Heart left ventricle (tissue), 16 donors: ENCODE measurements at regions not wholly inside any gene's neighbourhood (a gene's known extent, or its start where the extent isn't known, plus 50 kb on each side); places are given as distances from the start of the nearest gene placed in this dataset.
"Not testable (repeated sequence)": the region's sequence is repeated elsewhere in the genome, so short reads cannot be mapped to it uniquely, and the experiment has no call there.

ENCODE experiments used
- ATAC-seq, 4 donors: fragments of 200-7000 bp; cut with Tn5 transposase; one replicate each; pipeline ENCODE4 v1.9.1; 2020 to 2022; ENCODE audit warnings: moderate library complexity in 4 of 4, mild to moderate bottlenecking in 3 of 4, moderate number of reproducible peaks in 1 of 4
- DNase-seq, 5 donors: peaks; one replicate each; pipeline ENCODE4 v3.0.0-alpha.2; 2020
- H3K27ac ChIP-seq, 12 donors: fragments of 200-600 bp; sonication (generic) in 4 of 12; one replicate each; pipeline versions ENCODE4 v1.5.0 to v1.8.0; 2016 to 2022; ENCODE audit warnings: mild to moderate bottlenecking in 2 of 12
- H3K27me3 ChIP-seq, 9 donors: fragments of 200-600 bp; sonication (generic) in 2 of 9; one replicate each; pipeline versions ENCODE4 v1.5.1 to v1.8.0; 2016 to 2022; ENCODE audit warnings: mild to moderate bottlenecking in 3 of 9
- H3K36me3 ChIP-seq, 9 donors: fragments of 200-600 bp; sonication (generic) in 2 of 9; one replicate each; pipeline versions ENCODE4 v1.5.0 to v1.8.0; 2018 to 2022; ENCODE audit warnings: mild to moderate bottlenecking in 2 of 9
- H3K4me1 ChIP-seq, 12 donors: fragments of 200-600 bp; sonication (generic) in 4 of 12; one replicate each; pipeline versions ENCODE4 v1.5.0 to v1.8.0; 2016 to 2022; ENCODE audit warnings: mild to moderate bottlenecking in 3 of 12
- H3K4me3 ChIP-seq, 12 donors: fragments of 200-600 bp; sonication (generic) in 4 of 12; one replicate each; pipeline versions ENCODE4 v1.5.0 to v1.8.0; 2017 to 2022; ENCODE audit warnings: mild to moderate bottlenecking in 9 of 12, moderate library complexity in 4 of 12
- H3K9me3 ChIP-seq, 12 donors: fragments of 200-600 bp; sonication (generic) in 4 of 12; one replicate each; pipeline versions ENCODE4 v1.5.0 to v1.8.0; 2016 to 2022; ENCODE audit warnings: mild to moderate bottlenecking in 1 of 12
- POLR2A ChIP-seq, 2 donors: fragments of 450-650 bp; IDR thresholded peaks; one replicate each; pipeline ENCODE4 v1.6.1; 2017; ENCODE audit warnings: antibody characterized with exemption in 2 of 2, mild to moderate bottlenecking in 2 of 2, moderate library complexity in 2 of 2
- WGBS, 4 donors: extraction: QIAGEN DNeasy Blood & Tissue Kit in 2 of 4; methylation state at CpG; one replicate each; pipeline versions ENCODE4 v1.1.5 to v1.1.7; 2013 to 2018; 5-methylcytosine and 5-hydroxymethylcytosine counted together
- intact Hi-C, 10 donors: fragments of 100-400 bp; cut with DNase I; formaldehyde crosslinking; loops; one replicate each; pipeline versions ENCODE4 v1.11.1 to v1.14.2; 2022
- TF ChIP-seq, protein P1 (sequence below), 12 donors: fragments of 200-600 bp; sonication (generic) in 4 of 12; IDR thresholded peaks; one replicate each; pipeline versions ENCODE4 v1.5.0 to v1.8.0; 2018 to 2022; ENCODE audit warnings: antibody characterized with exemption in 12 of 12, mild to moderate bottlenecking in 5 of 12
- donor health status: ischemic (EF 13 %, LVEDD 7.1; RV severe dilation, severe dysfunction).
- donor health status: healthy with polysubstance abuse.
- donor health status: DM: no; HTN: yes; CAD: no.
- donor health status: DM: no; HTN: no; CAD: no.
- donor health status: ischemic (EF 25% LVEDD 6.9; RV normal size, moderate dysfunction).
- donor health status: ischemic (EF 25% LVEDD 5.7; RV mildly dilated, moderate dysfunction).
- donor health status: healthy.
- donor health status: DM: yes; HTN: yes; CAD: no.
- donor health status: ischemic (EF 35%, LVEDD 5.7; RV mildly dilated, moderate dysfunction).
- donor health status: nonischemic (EF 11% LVEDD 7.7; RV severe dilation, severe dysfunction).
- donor health status: DM: yes; HTN: yes; CAD: no.
- donor health status: PGD.
- donor health status: ischemic (EF 29% LVEDD 5.4; RV normal size, mild dysfunction).
- donor health status: nonischemic (EF 23%, LVEDD 6.1; RV moderate dilation, normal function).

DNA sequence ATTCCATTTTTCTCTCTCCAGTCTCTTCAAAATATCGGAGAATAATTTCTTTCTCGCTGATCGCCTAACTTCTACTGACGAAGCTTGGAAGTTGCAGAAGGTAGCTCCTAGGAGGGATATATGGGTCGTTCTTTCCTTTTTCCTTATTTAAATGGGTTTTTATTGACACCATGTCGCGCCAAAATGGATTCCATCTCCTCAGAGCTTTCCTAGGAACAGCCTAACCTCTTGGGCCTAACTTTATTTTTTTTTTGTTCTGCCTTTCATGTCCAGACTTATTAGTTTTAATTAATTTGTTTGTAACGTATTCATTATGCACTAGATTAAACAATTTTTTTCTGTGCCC lies 92.0 kb upstream of the XIST start:
- no peak for DNase-seq

DNA sequence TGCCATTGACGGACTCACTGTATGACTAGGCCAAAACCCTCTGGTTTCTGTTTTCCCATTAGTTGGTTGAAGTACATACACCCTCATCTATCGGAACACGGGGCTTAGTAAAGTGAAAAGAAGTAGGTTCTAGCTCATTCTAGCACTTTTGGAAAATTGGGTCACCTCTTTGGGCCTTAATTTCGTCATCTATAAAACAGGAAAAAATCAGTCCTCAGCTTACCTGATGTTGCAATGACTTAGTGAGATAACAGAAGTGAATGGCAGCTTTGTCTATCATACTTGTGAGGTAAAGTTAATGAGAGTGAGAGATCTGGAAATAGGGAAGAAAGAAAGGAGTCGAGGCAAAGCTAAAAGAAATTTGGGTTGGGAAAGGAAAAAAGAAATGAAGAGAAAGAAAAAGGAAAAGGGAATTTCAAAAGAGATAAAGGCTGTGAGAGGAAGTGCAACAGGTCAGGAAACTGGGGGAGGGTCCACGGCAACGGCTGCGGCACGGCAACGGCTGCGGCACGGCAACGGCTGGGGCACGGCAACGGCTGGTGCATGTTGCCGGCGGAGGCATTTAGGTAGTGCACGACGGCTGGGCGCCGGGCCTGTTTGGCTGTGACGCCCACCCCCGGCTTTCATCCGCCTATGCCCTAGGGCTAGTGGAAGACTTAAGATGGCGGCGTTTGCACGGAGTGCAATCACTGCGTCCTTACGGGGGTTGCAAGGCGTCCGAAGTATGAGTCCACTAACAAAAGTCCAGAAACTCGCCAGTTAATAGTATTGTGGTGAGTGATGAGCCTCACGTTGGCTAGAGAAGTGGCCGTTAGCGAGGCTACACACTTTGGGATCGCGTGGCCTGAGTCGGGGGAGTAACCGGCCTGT lies 91.4 kb upstream of the XIST start:
- ATAC-seq (peak; percentile 99 to 100 (median 100)), DNase-seq (peak; percentile 81 to 91 (median 90))
- H3K4me1 ChIP-seq = peaks cover 0 to 28% (median 3%) of the 10 kb centered on the region in 12 donors
- H3K36me3 ChIP-seq = peaks cover 0 to 19% (median 6%) of the 10 kb centered on the region in 9 donors
- intact Hi-C loops = loop anchor here in 2 of 10 donors (2.0 to 10.0 kb wide), 2 partner anchors 89 to 91 kb away; partner anchors contain the start of gene XIST (in 2 of the 2)
- H3K27ac ChIP-seq = peak overlapping the region; percentile 61 to 88 (median 82)
- TF ChIP-seq, protein P1, sequence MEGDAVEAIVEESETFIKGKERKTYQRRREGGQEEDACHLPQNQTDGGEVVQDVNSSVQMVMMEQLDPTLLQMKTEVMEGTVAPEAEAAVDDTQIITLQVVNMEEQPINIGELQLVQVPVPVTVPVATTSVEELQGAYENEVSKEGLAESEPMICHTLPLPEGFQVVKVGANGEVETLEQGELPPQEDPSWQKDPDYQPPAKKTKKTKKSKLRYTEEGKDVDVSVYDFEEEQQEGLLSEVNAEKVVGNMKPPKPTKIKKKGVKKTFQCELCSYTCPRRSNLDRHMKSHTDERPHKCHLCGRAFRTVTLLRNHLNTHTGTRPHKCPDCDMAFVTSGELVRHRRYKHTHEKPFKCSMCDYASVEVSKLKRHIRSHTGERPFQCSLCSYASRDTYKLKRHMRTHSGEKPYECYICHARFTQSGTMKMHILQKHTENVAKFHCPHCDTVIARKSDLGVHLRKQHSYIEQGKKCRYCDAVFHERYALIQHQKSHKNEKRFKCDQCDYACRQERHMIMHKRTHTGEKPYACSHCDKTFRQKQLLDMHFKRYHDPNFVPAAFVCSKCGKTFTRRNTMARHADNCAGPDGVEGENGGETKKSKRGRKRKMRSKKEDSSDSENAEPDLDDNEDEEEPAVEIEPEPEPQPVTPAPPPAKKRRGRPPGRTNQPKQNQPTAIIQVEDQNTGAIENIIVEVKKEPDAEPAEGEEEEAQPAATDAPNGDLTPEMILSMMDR (IDR thresholded peaks at IDR 0.05) = peak in 1 of 12 donors; percentile 11
- no peak for TF ChIP-seq POLR2A (IDR thresholded peaks at IDR 0.05)
- 6 to 7% (median 6%) methylated on average over 39 of the region's 39 CpGs for WGBS, 4 donors
- no peaks in the 10 kb centered on the region for H3K9me3 ChIP-seq
- no peaks in the 10 kb centered on the region for H3K27me3 ChIP-seq
- peak overlapping the region; percentile 69 to 92 (median 78) for H3K4me3 ChIP-seq

More for the DNA sequence above, 92.0 kb upstream of the XIST start:
- WGBS, 4 donors = 0 to 1% (median 1%) methylated on average over 8 of the region's 8 CpGs
- Histone ChIP-seq H3K4me1 (peaks cover 0 to 28% (median 3%) of the 10 kb centered on the region in 12 donors), H3K9me3 (no peaks in the 10 kb centered on the region), H3K27ac (peak overlapping the region; percentile 61 to 88 (median 82)), H3K4me3 (peak overlapping the region; percentile 69 to 92 (median 78)), H3K36me3 (peaks cover 0 to 24% (median 10%) of the 10 kb centered on the region in 9 donors), H3K27me3 (no peaks in the 10 kb centered on the region)
- TF ChIP-seq, protein P1 (IDR thresholded peaks at IDR 0.05) = no peak
- TF ChIP-seq POLR2A (IDR thresholded peaks at IDR 0.05) = no peak
- intact Hi-C loops = loop anchor here in 2 of 10 donors (2.0 to 10.0 kb wide), 2 partner anchors 90 to 92 kb away; partner anchors contain the start of gene XIST (in 2 of the 2)
- ATAC-seq = peak in 2 of 4 donors; percentile 12 to 15

DNA sequence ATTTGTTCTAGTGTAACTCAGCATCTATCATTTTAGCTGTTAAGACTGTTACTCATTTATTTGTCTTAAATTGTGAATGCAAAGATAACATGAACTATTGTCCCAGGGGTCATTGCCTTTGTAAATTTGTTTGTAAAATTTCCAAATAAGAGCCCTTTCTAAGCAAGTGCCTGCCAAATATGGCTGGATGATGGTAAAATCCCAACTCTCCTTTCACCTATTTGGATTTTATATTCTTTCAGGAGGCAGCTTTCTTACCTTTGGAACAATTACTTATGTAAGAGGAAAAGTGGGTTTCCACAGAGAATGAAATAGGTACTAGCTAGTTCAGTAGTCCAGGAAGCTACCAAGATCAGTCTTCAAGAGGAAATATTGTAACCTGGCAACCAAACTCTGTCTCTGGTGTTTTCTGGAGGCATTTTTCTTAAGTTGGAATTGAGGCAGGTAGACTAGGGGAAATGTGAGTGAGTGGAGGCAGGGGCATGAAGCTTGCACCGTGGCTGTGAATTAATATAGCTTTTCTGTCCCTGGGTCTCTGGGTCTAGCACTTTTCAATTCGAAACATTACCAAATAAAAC lies 88.5 kb upstream of the XIST start:
- Histone ChIP-seq H3K36me3 (no peaks in the 10 kb centered on the region), H3K9me3 (no peaks in the 10 kb centered on the region), H3K27me3 (no peaks in the 10 kb centered on the region), H3K4me3 (no peak overlapping the region), H3K27ac (no peak overlapping the region), H3K4me1 (peaks cover 0 to 20% (median under 1%) of the 10 kb centered on the region in 12 donors)
- 74 to 82% (median 77%) methylated on average over 2 of the region's 2 CpGs for WGBS, 4 donors
- intact Hi-C loops = loop anchor here in 1 of 10 donors (10.0 kb wide), 1 partner anchor 86 kb away; the partner anchor contains the start of gene XIST
- TF ChIP-seq, protein P1 (IDR thresholded peaks at IDR 0.05) = no peak
- no peak for TF ChIP-seq POLR2A (IDR thresholded peaks at IDR 0.05)
- DNase-seq (no peak), ATAC-seq (no peak)

DNA sequence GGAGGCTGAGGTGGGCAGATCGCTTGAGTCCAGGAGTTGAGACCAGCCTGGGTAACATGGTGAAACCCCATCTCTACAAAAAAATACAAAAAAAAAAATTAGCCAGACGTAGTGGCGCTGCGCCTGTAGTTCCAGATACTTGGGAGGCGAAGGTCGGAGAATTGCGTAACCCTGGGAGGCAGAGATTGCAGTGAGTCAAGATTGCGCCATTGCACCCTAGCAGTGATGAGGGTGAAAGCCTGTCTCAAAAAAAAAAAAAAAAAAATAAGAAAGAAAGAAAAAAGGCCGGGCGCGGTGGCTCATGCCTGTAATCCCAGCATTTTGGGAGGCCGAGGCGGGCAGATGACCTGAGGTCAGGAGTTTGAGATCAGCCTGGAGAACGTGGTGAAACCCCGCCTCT lies 85.3 kb upstream of the XIST start:
- intact Hi-C loops, H3K4me3 ChIP-seq, H3K27ac ChIP-seq, ATAC-seq, H3K36me3 ChIP-seq, DNase-seq, H3K4me1 ChIP-seq, H3K9me3 ChIP-seq, H3K27me3 ChIP-seq: not testable (repeated sequence)
- WGBS, 4 donors = 86 to 95% (median 93%) methylated on average over 15 of the region's 15 CpGs
